ENCODE measurements at regions not wholly inside any gene's neighbourhood (a gene's known extent, or its start where the extent isn't known, plus 50 kb on each side); places are given as distances from the start of the nearest gene placed in this dataset.

DNA sequence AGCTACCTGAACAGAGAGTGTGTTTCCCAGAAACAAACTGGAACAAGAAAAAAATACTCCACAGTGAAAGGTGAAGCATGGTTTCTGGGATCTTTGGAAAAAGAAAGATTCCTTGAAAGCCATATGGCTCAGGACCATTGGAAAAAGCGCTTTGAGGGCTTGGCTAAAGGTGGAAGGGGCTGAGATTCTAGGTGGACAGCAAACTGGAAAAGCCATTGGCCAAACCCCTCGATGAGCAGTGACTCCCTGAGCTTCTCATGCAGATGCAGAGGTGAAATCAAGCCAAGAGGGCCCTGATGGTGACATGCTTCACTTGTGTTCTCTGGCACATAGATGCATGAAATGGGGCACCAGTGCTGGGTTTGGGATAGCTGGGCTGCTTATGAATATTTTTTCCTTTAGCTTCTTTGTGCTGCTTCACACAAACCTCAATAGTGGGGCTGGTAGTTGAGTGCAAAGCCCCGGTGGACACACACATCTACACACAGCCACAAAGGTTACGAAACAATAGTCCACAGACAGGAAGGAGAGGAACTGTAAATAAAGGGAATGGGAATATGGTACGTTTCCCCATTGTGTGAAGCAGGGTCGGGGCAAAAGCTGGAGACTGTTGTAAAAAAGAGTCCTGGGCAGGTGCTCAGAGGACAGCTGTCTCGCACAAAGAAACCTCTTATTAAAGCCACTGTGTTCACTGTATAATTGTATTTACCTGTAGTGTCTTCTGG is 117.8 kb downstream of the FOXA2 start:
- DNase-seq (ENCODE audit: low read depth), result no peak

DNA sequence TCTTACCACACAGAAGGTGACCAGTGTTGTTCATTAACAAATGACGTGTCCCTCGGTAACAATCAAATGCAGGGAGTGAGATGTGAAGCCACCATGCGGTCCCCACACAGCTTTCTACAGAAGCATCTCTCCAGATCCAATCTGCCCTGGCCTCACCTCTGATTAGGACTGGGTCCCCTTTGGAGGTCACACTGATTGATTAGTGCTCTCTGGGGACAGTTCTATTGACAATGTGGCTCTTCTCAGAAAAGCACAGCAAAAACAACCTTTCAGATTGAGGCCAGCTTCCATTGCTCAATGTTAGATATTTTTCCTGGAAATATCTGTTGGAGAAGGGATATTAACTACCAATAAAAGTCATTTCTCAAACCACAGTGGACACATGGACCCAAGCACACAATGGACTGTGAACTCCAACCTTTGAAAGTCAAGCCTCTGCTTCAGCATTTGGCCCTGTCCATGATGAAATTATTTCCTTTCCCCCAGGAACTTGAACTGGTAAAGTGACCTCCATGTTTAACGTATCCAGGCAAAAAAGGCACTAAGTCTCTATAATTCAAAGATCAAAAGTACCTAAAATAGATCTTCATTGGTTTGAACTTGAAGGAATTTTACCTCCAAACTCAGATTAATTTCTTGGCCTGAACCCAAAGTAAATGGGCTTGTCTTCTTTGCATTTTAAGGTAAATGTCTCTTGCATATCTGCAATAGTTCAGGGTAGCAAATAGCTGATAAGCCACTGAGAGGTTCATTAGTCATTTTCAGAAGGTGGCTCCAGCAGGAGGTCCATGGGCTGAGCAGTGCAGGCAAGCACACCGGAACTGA is 118.5 kb downstream of the FOXA2 start:
- DNase-seq (ENCODE audit: low read depth), result no peak

DNA sequence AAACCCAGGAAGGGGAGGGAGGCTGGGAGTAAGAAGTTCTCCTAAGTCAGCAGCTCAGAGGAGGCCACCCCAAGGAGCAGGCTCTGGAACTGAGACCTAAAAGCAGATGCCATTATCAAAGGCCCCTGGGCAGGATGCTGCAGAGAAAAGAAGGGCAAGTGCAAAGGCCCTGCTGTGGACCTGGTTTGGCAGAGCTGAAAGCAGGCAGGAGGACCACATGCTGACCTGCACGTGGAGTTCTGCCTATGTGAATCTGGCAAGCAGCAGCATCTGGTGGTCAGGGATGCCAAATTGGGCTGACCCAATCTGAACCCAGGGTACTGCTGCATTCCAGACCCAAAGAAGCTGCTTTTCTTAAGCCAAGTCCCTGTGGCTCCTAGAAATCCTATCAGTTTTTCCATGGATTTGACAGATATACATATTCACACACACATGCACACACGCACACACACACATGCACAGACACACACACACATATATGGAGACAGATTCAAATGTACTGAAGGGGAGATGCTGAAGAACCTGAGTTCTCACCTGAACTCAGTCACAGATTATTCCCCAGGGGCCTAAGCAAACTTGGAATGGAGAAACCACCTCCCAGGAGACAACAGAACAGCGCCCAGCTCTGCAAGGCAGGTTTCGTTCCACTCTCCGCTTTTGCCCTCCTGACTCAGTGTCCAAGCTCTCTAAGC is 119.9 kb downstream of the FOXA2 start:
- no peak for DNase-seq (ENCODE audit: low read depth)

DNA sequence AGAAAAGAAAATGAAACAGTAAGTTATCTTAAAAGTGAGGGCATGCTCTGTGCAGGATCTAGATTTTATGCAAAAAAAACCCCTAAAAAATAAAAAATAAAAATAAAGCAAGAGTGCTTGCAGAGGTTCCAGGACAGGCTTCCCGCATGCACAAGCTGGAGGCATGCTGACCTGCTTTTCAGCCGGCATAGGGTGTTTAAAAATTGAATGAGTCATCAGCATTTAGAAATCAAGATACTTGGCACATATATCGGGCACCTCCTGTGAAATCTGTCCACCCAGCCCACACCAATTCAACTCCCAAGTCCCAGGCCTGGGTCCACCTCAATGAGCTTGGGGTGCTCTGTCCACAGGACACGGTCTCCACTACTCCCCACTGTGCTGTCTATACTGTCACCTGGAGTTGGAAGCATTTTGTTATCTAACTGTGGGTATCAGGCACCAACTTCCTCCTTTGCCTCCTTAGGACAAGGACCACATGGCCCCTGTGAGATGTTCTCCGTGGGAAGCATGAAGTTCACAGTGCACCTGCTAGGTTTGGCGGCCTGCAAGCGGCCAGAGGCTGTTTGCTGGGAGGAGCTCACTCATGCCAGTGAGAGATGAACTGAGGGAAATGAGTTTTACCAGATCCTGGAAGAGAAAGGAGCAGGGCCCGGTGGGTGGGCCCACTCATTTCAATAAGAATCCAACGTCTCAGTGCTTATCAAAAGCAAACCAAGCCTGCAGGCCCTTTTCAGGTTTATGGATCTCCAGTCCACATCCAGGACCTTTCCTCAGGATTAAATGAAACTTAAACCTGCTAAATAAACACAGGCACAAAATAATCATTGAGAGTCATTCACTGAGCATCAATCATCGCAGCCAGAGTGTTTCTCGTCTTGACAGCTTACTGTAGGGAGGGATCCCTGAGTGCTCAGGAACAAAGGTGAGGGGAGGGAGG is 121.1 kb downstream of the FOXA2 start:
- peak; percentile 20 for DNase-seq (ENCODE audit: low read depth)

DNA sequence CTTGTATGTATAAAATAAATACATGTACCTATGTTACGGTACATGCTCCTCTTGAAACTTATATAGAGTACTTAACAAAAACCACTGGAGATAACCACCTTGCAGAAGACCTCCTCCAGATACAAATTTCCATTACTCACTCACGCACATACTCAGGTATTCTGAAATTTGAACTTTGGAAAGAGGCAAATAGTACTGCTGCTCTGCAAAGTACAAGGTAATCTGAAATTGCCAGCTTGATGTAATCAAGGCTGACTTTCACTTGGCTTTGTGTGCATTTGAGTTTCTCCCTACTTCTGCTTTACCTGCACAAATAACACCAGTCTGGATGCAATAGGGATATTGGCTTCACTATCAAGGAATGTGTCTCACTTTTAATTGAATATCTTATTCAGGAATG is 123.6 kb downstream of the FOXA2 start:
- DNase-seq (ENCODE audit: low read depth), result no peak

DNA sequence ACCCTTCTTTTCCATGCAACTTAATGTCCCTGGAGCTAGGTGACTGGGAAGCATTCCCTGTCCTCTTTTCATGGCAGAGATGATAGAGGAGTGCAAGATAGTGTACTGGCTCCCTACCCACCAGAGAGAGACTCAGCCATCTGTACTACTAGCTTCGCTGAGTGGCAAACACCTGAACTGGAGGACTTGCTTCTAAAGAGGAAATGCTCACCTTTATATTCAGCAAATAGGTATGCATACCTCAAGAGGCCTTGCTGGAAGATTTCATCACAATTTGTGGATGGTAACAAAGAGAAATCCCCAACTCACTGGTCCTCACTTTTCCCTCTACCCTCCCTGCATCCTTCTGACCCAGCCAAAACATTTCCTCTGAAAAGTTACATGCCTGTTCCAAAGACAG is 124.1 kb downstream of the FOXA2 start:
- no peak for DNase-seq (ENCODE audit: low read depth)

DNA sequence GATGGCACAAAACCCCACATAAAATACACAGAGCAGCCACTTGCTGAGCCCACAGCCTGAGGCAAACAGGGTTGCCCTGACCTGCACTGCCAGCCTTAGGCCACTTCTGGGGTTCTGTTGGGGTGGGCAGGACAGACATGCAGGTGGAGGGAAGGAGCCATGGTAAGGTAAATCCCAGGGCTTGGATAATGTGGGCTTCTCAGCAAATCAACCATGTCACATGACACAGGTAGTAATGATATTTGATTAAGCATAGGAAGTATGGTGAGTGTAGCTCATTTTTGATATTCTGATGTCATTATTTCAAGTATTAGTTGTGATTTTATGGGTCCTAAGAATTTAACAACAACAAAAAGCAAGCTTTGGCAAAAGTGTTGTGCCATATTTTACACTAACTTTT is 124.6 kb downstream of the FOXA2 start:
- no peak for DNase-seq (ENCODE audit: low read depth)

DNA sequence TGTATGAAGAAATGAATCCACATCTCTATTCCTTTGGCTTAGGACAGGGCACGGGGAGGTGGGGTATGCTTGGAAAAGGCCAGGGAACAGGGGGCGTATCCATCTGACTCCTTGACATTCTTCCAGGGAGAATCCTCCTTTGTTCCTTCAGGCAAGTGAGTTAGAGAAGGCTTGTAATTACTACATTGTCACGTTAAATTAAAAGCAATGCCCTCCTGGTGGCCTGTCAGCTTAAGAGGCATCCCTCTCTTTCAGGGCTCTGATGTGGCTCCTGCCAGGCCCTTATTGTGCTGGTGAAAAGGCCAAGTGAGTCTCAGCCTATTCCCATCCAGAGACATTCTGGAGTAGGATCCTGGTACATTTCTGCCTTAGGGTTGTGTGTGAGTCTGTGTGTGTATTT is 128.3 kb downstream of the FOXA2 start:
- DNase-seq (ENCODE audit: low read depth), result no peak

DNA sequence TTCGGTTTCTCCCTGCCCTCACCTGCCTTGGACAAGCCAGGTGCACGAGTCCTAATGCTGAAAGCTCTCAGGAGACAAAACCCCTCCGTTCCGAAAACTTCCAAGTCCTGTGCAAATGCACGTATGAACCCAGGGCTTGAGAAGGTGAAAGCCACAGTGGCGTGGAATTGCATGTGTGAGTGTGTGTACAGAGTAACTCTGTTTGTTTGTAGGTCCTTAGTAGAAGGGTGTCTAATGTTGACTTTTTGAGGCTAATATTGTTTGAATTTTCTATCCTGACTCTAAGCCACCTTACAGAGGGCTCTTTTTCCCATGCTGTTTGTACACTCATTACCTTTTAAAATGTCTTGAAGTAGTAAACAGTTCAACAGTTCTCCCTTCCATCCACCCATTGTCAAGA is 129.1 kb downstream of the FOXA2 start:
- DNase-seq (ENCODE audit: low read depth), result no peak

DNA sequence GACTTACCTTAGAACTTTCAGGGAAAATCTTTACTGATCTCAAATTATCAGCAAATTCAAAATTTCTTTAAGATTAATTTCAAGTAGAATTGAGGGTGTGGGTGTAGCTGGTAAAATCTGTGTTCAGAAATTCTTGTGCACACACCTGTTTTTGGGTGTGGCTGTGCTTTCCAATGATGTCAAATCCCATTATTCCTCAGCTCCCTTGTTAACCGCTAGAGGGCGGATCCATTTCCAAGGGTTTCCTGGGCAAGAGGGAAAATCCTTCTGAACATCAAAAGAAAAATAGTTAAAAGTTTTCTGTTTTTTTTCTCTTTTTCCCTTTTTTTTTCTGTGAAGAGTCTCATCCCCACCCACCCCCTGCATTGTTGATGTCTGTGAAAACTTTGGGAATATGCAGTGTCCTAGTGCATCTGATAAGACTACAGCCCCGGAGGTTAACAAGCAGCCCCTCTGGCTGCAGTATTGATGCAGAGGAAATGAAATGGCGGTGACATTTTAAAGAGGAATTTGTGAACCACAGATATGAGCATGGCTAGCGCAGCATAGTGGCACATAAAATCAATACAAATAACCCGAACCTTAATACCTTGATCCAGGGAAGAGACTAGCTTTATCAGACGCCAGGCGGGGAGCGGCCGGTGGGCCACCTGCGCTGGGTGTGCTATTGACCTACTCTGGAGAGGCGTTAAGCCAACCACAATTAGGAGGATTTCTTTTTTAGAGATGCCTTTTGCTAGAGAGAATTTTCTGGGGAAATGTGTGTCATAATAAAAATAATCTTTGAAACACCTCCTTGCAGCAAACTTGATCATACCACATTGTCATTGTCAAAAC is 130.9 kb downstream of the FOXA2 start:
- peak; percentile 40 for DNase-seq (ENCODE audit: low read depth)

DNA sequence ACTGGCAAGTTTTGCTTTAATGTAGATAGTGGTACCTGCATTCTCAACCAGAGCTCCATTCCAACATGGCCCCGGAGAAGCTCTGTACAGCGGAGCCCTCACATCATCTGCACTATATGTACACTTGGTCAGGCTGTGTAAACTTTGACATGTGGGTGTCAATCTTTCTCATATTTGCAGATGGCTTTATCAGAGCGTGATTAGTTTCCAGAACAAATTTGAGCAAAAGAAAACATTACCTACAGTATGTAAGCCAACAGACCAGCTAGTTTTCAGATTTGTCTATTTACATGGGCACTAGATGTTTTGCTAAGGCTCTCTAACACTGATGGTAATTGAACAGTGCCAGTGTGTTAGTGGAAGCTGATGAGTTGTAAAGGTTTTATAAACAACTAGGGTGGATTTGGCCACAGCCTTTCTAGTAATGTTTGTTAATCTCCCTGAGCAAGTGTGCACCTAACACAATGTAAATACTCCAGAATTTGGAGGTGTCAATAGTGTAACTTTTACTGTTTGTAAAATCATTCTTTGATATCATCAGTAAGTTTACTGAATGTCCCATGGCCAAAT is 131.8 kb downstream of the FOXA2 start:
- no peak for DNase-seq (ENCODE audit: low read depth)

DNA sequence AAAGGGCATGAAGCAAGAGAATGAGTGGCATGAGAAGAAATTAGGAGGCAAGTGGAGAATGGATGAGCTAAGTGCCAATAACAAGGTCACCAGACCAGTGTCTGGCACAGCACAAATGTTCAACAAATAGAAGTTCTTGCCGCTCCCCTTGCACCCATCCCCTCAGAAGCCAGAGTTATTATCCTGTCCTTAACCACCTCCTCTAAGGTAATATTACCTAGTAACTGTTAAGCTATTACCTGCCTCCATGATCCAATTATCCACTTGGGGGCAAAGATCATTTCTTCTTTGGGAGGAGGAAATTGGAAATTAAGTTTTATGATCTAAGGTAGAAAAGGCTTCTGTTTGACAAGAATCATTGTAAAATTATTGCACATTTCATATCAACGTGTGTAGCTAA is 133.8 kb downstream of the FOXA2 start:
- no peak for DNase-seq (ENCODE audit: low read depth)

DNA sequence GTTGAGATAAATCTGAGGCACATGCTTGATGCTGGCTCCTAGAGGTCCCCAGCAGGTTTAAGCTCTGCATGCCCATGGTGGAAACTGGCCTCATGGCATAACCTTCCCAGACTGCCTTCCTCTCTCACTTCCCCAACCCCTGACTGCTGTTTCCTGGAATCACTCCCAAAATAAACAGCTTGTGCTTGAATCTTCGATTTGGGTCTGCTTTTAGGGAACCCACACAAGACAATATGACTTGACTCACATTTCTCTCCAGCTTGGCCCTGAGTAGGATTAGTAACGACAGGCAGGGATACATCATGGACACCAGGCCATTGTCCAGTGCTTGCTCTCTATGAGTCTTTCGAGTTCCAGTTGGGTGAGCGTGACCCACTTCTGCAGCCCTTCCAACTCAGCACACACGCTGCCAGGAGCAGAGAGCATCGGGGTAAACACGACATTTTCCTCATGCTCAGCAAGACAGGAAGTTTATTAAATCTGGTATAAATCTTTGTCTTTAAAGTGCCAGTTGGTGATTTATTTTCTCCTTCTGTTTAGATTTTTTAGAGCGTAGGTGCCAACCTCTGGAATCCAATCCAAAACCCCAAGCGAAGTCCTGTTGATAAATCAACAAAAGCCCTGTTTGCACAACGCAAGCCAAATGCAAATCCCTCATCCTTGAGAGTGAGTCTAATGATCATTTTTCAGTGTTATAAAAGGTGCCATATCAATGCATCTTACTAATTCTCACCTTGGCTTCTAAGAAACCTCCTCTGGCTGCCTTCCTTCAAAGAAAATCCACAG is 135.0 kb downstream of the FOXA2 start:
- no peak for DNase-seq (ENCODE audit: low read depth)

DNA sequence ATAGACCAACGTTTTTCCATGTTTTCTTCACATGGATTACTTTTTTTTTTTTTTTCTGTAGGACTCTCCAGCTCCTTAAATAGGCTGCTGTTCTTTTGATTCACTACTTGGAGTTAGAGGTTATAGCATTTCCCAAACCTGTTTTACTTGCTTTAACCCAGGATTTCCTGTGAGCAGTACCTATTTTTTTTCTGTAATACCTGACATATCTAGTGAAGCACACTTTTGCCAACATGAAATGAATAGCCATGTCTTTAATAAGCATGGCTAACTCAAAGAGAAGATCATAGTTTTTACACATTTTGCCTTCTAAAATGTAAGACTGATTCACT is 137.0 kb downstream of the FOXA2 start:
- DNase-seq (ENCODE audit: low read depth), result no peak

DNA sequence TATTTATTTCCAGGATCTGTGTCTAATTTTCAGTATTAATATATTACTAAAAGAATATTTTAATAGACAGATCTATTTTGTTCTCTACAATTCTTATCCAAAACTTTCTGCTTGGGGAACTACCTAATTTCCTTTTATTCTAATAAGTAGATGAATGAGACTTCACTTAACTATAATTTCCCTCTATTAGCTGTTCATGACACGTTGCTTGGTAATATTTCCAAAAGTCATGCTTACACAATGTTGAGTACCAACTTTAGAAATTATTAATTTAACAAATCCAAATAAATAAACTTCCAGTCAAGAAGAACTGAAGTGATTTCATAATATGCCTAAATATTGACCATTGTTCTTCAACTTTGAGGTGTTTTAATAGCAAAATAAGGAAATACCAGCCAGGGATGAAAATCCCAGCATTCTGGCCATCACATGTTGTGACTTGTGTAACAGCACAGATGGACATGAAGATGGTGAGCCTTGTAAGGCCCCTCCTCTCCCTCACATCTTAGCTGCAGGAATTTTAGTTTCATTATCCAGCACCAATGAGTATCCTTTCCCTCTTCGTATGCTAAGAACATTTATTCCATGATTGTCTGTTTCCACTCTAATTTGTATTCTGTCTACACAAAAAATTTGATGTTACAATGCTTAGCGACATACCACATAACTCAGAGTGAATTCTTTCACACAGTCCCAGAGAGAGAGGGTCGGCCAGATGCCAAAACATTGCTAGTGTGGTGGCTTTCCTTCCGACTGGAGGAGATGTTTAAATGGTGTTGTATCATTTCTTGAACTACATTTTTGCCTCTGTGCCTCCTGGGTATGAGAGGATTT is 137.5 kb downstream of the FOXA2 start:
- peak; percentile 17 for DNase-seq (ENCODE audit: low read depth)

DNA sequence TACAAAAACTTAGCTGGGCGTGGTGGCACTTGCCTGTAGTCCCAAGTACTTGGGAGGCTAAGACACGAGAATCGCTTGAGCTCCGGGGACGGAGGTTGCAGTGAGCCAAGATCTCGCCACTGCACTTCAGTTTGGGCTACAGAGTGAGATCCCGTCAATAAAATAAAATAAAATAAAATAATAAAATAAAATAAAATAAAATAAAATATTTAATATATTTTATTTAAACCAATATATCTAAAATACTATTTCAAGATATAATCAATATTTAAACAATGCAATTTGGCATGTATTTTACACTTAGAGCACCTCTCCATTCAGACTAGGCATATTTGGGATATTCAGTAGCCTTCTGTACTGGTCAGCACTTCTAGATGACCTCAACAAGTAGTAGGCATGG is 142.1 kb downstream of the FOXA2 start:
- no peak for DNase-seq (ENCODE audit: low read depth)

DNA sequence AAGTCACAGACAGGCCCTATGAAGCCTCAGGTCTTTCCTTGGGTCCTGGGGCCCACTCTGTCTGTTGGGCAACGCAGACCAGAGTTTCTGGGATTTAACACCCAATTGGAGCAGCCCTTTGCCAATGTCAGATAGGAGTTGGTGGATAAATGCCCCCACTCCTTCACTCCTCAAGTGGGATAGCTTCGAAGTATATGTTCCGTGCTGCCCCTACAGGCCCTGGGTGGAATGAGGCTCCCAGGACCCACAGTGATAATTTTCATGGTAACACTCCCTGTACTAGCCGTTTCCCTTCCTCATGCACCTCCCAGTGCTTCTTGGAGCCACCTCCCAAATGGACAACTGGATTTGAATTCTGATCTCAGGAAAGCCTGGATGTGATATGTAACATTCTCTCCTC is 145.4 kb downstream of the FOXA2 start:
- DNase-seq (ENCODE audit: low read depth), result peak; percentile 36

DNA sequence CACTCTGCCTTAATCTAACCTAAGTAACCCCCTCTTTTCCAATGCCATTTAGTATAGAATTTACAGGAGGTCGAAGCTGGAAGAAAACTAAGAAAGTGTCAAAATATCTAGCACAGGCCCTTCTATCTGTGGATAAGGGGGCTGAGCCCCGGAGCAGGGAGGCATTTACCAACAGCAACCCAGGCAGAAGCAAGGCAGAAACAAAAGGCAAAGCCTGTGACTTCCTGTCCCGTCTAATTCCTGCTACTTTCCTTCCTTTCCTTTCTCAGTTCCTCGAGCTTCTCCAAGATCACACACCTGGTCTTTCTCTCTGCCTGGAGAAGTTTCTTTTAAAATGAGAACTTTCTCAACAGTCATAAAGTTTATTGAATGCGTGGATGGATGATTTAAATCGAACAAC is 146.0 kb downstream of the FOXA2 start:
- DNase-seq (ENCODE audit: low read depth), result no peak

DNA sequence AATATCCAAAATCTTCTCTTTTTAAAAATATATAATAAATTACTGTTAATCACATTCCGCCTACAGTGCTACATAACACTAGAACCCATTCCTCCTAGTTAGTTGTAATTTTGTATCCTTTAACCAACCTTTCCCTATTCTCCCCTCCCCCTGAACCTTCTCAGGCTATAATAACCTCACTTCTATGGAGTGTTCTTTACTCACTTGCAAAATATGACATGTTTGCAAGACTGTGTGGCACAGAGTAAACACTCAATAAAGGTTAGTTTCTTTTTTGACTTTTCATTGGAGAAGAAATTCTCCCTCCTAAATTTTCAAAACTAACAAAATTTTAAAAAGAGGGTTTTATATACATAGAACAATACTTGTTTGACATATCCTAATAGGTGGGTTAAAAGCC is 147.0 kb downstream of the FOXA2 start:
- no peak for DNase-seq (ENCODE audit: low read depth)

Measured in RPMI7951 (cell line).